ENCODE measurements at regions not wholly inside any gene's neighbourhood (a gene's known extent, or its start where the extent isn't known, plus 50 kb on each side); places are given as distances from the start of the nearest gene placed in this dataset.
"Not testable (repeated sequence)": the region's sequence is repeated elsewhere in the genome, so short reads cannot be mapped to it uniquely, and the experiment has no call there.

- TF ChIP-seq EP300 (IDR thresholded peaks at IDR 0.05) = no peak
- TF ChIP-seq POLR2A (IDR thresholded peaks at IDR 0.05) = no peak
- no peak for TF ChIP-seq POLR2AphosphoS5 (IDR thresholded peaks at IDR 0.05)
- no peak for TF ChIP-seq CTCF (IDR thresholded peaks at IDR 0.05)
- peaks cover 0 to 7% (median 0%) of the 10 kb centered on the region in 3 donors for H3K9me3 ChIP-seq
- no peak overlapping the region for H3K4me3 ChIP-seq
- H3K36me3 ChIP-seq = no peaks in the 10 kb centered on the region
- 76 to 93% methylated on average over 2 of the region's 2 CpGs for WGBS, 2 donors (ENCODE audit: low coverage in 1 of 2)
- no peak overlapping the region for H3K27ac ChIP-seq
- no peaks in the 10 kb centered on the region for H3K27me3 ChIP-seq
- H3K4me1 ChIP-seq = no peaks in the 10 kb centered on the region
- no peak for ATAC-seq
Measured at GRCh38 chr4:103499094-103499493, 220.7 kb downstream of the TACR3 start.

GRCh38 chr4:103498161-103499070 lies 221.4 kb downstream of the TACR3 start:
- H3K36me3 ChIP-seq = no peaks in the 10 kb centered on the region
- H3K4me1 ChIP-seq = no peaks in the 10 kb centered on the region
- no peak overlapping the region for H3K4me3 ChIP-seq
- 38 to 49% methylated on average over 4 to 7 of the region's 8 CpGs for WGBS, 2 donors (ENCODE audit: low coverage in 1 of 2)
- H3K27me3 ChIP-seq = no peaks in the 10 kb centered on the region
- H3K9me3 ChIP-seq = peaks cover 0 to 7% (median 0%) of the 10 kb centered on the region in 3 donors
- no peak for TF ChIP-seq POLR2AphosphoS5 (IDR thresholded peaks at IDR 0.05)
- TF ChIP-seq CTCF (IDR thresholded peaks at IDR 0.05) = no peak
- TF ChIP-seq EP300 (IDR thresholded peaks at IDR 0.05) = no peak
- TF ChIP-seq POLR2A (IDR thresholded peaks at IDR 0.05) = no peak
- no peak for ATAC-seq
- H3K27ac ChIP-seq = no peak overlapping the region

- peaks cover 0 to 7% (median 0%) of the 10 kb centered on the region in 3 donors for H3K9me3 ChIP-seq
- WGBS, 2 donors (ENCODE audit: low coverage in 1 of 2) = 100% methylated on average over 1 of the region's 1 CpG
- no peak overlapping the region for H3K27ac ChIP-seq
- TF ChIP-seq EP300 (IDR thresholded peaks at IDR 0.05) (no peak), CTCF (IDR thresholded peaks at IDR 0.05) (no peak), POLR2A (IDR thresholded peaks at IDR 0.05) (no peak), POLR2AphosphoS5 (IDR thresholded peaks at IDR 0.05) (no peak)
- H3K4me1 ChIP-seq = no peaks in the 10 kb centered on the region
- no peaks in the 10 kb centered on the region for H3K36me3 ChIP-seq
- H3K4me3 ChIP-seq = no peak overlapping the region
- no peaks in the 10 kb centered on the region for H3K27me3 ChIP-seq
- no peak for ATAC-seq
Measured at GRCh38 chr4:103497692-103498091, 222.1 kb downstream of the TACR3 start.

- no peak overlapping the region for H3K27ac ChIP-seq
- H3K4me1 ChIP-seq = no peaks in the 10 kb centered on the region
- ATAC-seq = no peak
- H3K36me3 ChIP-seq = no peaks in the 10 kb centered on the region
- 98 to 100% methylated on average over 5 of the region's 5 CpGs for WGBS, 2 donors (ENCODE audit: low coverage in 1 of 2)
- H3K4me3 ChIP-seq = no peak overlapping the region
- no peaks in the 10 kb centered on the region for H3K27me3 ChIP-seq
- H3K9me3 ChIP-seq = peaks cover 0 to 7% (median 0%) of the 10 kb centered on the region in 3 donors
- TF ChIP-seq POLR2AphosphoS5 (IDR thresholded peaks at IDR 0.05) = no peak
- TF ChIP-seq EP300 (IDR thresholded peaks at IDR 0.05) = no peak
Measured at GRCh38 chr4:103496800-103497199, 223.0 kb downstream of the TACR3 start.

GRCh38 chr4:103493450-103494159 lies 226.2 kb downstream of the TACR3 start:
- no peak for ATAC-seq
- Histone ChIP-seq H3K9me3 (no peaks in the 10 kb centered on the region), H3K27me3 (no peaks in the 10 kb centered on the region), H3K27ac (no peak overlapping the region), H3K4me1 (no peaks in the 10 kb centered on the region), H3K4me3 (no peak overlapping the region), H3K36me3 (no peaks in the 10 kb centered on the region)
- TF ChIP-seq POLR2AphosphoS5 (IDR thresholded peaks at IDR 0.05) (no peak), POLR2A (IDR thresholded peaks at IDR 0.05) (no peak), CTCF (IDR thresholded peaks at IDR 0.05) (no peak), EP300 (IDR thresholded peaks at IDR 0.05) (no peak)
- 66 to 75% methylated on average over 3 to 4 of the region's 4 CpGs for WGBS, 2 donors (ENCODE audit: low coverage in 1 of 2)

- ATAC-seq, H3K4me3 ChIP-seq, H3K4me1 ChIP-seq, H3K9me3 ChIP-seq, H3K27me3 ChIP-seq, H3K27ac ChIP-seq, H3K36me3 ChIP-seq: not testable (repeated sequence)
- no CpG with 5 or more reads among the region's 4 CpGs for WGBS, 2 donors (ENCODE audit: low coverage in 1 of 2)
Measured at GRCh38 chr4:103485296-103485695, 234.5 kb downstream of the TACR3 start.

Measured in gastroesophageal sphincter (tissue), 4 donors.